Left lobe of liver (tissue), 2 donors: ENCODE measurements at regions not wholly inside any gene's neighbourhood (a gene's known extent, or its start where the extent isn't known, plus 50 kb on each side); places are given as distances from the start of the nearest gene placed in this dataset.
"Not testable (repeated sequence)": the region's sequence is repeated elsewhere in the genome, so short reads cannot be mapped to it uniquely, and the experiment has no call there.

Source experiments
- ATAC-seq: fragments of 200-7000 bp; cut with Tn5 transposase; one replicate; pipeline ENCODE4 v1.9.1; 2020; ENCODE audit warnings: mild to moderate bottlenecking, moderate library complexity
- DNase-seq: peaks from one replicate; pipeline ENCODE4 v3.0.0-alpha.2; 2020; ENCODE audit warnings: low spot score
- donor health status: DM: no; HTN: no; CAD: no; lungs with moderate emphysema.
- donor health status: DM: no; HTN: yes; CAD: no.

- DNase-seq: no peak
- ATAC-seq: no peak
These were observed 444.4 kb downstream of the BUD13 start for GRCh38 chr11:116328391-116328790.

- DNase-seq: no peak
- no peak for ATAC-seq
These were observed 446.6 kb downstream of the BUD13 start for GRCh38 chr11:116326146-116326545.

- DNase-seq (no peak), ATAC-seq (no peak)
These were observed 447.5 kb downstream of the BUD13 start for GRCh38 chr11:116325247-116325646.

GRCh38 chr11:116324077-116324476 lies 448.7 kb downstream of the BUD13 start:
- not testable (repeated sequence) for DNase-seq, ATAC-seq

- ATAC-seq (no peak), DNase-seq (no peak)
These were observed 455.6 kb downstream of the BUD13 start for GRCh38 chr11:116317212-116317611.

- ATAC-seq (no peak), DNase-seq (no peak)
These were observed 458.8 kb downstream of the BUD13 start for GRCh38 chr11:116314006-116314405.

DNA sequence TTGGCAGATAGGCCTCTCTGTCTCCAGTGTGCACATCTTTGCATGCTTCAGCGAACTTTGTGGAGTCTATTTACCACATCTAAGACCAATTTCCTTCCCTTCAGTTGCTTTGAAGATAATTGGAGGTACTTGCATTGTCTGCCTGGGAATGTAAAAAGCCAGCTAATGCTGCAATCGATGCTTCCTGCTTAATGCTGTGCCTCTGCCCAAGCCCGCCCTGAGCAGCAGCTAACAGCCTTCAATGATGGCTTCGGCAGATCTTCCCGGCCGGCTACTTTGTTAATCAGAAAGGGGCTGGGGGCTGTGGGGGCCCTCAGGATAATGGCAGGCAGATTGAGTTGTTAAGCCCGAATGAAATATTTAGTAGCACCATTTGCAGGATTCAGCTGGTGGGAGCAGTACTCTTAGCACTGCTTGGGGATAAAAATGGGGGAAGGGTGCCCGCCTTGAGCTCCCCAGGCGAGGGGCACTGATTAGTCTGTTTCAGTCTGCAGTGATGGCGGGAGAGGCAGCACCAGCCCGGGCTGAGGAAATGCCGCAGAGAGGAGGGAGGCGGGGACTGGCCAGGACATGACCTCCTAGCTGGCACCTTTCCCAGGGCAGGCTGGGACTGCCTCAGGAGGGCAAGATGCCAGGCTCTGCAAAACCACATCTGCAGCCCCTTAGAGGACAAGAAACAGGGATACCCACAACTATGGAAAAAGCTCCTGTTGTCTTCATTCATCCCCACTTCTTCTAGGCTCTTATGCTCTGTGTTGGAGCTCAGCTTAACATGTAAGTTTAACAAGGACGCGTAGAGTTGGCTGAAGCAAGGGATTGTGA lies 460.0 kb downstream of the BUD13 start:
- DNase-seq: peak; percentile 88

GRCh38 chr11:116311206-116311605 lies 461.6 kb downstream of the BUD13 start:
- ATAC-seq: no peak
- DNase-seq: no peak

More for the DNA sequence above, 460.0 kb downstream of the BUD13 start:
- ATAC-seq: peak; percentile 99

- ATAC-seq (no peak), DNase-seq (no peak)
These were observed 462.1 kb downstream of the BUD13 start for GRCh38 chr11:116310698-116311097.

GRCh38 chr11:116310226-116310625 lies 462.6 kb downstream of the BUD13 start:
- ATAC-seq (no peak), DNase-seq (no peak)

DNA sequence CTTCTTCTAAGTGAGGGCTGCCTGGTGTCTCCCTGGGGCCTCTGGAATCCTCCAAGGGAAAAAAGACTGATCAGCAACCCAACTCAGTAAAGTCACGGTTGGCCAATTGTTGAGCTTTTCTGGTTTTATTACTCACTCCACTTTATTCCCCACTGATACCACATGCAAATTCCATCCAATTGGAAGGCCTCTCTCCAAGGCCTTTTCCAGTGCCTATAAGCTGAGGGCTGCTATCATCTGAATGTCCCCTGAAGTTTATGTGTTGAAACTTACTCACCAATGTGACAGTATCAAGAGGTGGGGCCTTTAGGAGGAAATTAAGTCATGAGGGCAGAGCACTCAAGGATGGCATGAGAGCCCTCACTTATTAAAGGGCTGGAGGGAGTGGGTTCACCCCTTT lies 463.3 kb downstream of the BUD13 start:
- ATAC-seq (no peak), DNase-seq (no peak)

DNA sequence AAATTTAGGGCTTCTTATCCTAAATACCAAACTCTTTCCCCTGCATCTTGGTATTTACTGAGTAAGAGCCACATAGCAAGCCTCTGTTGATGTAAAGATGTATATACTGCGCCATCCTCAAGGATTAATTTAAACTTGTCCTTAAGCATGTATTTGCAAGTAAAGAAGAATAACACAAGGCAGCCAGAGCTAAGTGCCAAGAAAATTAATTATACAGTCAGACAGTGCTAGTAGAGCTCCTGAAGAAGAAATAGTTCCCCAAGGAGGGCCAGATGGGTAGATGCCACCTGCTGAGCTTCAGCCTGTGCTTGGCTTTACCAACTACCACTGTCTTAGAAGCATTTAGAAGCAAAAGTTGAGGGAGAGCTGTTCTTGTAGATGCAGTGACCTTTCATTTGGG lies 470.0 kb downstream of the BUD13 start:
- no peak for DNase-seq

DNA sequence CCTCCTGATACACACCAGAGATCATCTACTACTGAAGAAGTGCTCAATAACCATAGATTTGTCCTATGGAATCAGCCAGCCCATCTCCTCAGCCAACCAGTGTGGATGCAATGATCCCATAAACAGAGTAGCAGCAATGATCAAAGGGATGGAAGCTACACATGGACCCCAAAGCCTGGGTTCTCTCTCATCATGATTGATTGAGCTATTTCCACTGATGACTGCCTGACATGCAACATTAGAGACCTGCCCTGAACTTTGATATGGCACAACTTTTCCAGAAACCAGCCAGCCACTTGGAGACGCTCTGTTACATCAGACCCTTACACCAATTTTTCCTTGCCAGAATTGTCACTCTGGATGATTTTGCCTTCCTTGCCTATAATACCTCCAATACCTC lies 471.6 kb downstream of the BUD13 start:
- ATAC-seq (no peak), DNase-seq (no peak)

More for the DNA sequence above, 470.0 kb downstream of the BUD13 start:
- ATAC-seq: no peak

DNA sequence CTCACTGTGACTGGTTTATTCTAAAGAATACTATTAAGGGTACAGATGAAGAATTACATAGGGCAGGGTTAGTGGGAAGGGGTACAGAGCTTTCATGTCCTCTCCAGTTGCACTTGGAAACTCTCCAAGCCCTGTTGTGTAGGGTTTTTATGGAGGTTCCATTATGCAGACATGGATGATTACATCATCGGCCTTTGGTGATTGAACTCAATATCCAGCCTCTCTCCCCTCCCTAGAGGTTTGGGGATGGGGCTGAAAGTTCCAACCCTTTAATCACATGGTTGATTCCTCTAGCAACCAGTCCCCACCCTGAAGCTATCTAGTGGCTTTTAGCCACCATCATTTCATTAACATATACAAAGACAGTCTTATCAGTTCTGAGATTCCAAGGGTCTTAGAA lies 472.6 kb downstream of the BUD13 start:
- no peak for DNase-seq
- ATAC-seq: no peak

DNA sequence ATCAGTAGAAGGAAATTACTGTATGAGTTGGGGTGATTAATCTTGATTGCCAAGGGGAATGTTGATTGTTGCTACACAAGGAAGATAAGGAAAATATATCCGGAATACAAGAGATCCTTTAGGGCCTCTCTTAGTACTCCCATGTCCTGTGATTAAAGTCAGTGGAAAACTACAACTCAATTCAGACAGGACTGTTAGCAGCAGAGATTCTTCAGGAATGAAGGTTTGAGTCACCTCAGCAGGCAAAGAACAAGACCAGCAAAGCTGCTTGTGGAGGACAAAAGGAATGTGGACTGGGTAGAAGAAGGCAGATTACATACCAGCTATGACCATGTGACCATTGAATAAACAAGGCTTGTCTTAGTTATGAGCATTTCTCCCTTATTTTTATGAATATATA lies 478.2 kb downstream of the BUD13 start:
- ATAC-seq: no peak
- no peak for DNase-seq

DNA sequence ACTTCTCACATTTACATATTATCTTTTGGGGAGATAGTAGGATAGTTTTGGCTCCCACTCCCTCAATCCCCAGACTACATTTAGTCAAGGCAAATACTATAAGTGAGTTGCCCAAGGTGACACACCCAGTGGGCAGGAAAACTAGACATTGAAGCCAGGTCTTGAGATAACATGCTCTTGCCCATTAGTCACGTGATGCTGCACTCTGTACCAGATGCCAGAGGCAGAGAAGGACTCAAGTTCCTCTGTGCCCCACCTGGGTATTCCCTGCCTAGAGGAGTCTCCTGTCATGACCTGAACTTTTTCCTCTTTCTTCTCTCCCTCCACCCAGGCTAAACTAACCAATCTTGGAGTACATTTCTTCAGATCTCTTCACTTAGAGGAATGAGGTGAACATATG lies 484.9 kb downstream of the BUD13 start:
- DNase-seq (no peak), ATAC-seq (no peak)

DNA sequence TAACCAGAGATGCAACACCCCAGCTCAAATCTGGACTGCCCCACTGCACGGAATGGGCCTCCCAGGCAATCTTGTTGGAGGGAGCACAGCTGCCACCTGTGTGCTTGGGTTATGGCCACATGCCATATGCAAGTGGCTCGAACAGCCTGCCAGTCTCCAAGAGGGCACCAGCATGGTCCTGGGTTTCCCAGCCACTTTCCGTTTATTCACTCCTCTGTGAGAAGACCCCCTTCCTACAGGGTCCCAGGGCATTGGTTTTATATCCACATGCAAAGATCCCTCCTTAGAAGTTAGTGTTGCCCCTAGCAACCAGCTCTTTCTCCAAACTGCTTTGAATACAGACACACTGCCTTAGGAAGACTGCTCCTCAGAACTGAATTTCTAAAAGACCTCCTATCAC lies 487.8 kb downstream of the BUD13 start:
- no peak for ATAC-seq
- DNase-seq: no peak

GRCh38 chr11:116283300-116283699 lies 489.5 kb downstream of the BUD13 start:
- DNase-seq (no peak), ATAC-seq (no peak)

DNA sequence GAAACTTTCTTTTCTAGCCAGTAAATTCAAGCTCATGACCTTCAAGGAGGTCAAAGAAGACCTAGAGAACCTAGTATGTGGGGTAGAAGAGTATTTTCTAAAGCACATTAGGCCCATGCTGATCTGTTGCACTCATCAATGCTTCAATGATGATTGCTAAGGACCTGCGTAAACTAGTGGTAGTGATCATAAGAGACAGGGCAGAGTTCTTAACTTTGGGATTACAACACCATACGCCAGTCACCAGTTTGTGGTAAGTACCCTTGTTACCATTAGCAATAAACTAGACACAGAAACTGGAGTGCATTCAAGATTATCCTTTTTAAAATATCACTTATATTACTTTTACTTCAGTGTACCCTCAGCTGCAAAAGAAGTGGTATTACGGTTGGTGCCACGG lies 490.3 kb downstream of the BUD13 start:
- no peak for DNase-seq
- ATAC-seq: no peak

DNA sequence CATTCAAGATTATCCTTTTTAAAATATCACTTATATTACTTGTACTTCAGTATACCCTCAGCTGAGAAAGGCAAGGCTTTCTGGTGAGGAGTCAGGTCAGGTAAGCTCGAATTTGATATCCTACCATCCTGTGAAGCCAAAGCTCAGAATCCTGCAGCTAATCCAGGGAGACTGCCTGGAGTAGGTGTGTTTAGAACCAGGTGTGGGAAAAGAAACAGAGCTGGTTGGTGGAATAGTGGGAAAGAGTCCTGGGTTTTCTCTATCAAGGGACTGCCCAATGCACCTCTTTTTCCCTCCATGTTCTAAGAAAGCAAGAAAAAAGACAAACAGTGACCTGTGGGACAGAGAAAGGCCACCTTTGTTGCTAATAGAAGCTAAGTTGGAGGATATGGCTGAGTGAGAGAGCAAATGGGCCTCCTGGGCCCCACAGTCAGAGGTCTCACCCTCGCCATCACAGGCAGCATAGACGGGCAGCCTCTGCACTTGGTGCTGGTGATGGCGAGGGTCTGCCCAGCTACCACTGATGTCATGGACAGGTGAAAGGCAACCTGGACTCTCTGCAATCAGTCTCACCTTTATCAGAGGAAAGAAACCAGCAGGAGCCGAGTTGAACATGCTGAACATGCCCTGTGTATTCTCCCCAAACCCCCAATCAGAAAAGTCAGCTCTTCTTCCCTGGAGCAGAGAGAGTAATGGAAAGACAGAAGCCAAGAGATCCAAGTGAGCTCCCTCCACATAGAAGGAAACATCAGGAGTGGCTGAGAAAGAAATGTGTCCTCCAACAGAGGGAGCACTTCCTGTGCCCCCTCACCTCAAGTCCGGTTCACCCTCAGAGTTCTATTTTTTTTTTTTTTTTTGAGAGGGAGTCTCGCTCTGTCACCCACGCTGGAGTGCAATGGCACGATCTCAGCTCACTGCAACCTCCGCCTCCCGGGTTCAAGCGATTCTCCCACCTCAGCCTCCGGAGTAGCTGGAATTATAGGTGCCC lies 491.3 kb downstream of the BUD13 start:
- no peak for DNase-seq
- no peak for ATAC-seq

DNA sequence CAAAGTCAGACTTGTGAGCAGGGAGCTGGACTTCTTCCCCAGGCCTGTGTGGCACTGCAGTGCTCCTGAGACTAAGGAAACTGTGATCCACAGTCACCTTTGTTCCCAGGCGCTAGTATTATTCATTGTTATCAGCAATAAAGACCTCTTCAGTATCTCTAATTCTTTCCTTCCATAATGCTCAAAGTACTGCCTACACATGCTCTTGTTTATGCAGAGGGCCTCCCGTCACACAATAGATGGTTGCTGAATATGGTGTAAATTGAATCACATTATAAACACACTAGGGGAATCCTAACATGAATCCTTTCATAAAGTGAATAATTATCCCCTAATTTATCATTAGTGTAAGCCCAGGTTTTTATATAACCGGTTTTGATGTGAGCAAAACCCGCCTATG lies 493.3 kb downstream of the BUD13 start:
- DNase-seq: no peak
- ATAC-seq: no peak

DNA sequence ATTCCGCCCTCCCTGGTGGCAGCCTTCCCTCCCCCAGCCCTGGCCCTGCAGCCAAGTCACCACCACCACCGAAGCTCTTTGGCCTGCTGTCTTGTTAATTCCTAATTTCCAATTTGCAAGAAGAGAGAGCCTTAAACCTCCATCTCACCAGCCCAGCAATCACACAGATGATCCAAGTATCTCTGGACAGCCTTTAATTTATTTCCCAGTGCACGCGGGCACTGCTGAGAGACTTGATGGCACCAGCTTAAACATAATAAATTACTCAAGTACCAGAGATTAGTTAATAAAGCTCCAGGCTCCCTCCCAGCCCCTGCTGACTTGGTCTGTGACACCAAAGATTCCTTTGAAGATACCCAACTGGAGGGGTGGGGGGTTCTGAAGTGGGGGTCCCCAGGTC lies 494.7 kb downstream of the BUD13 start:
- DNase-seq: no peak
- ATAC-seq: no peak
